ENCODE measurements at regions not wholly inside any gene's neighbourhood (a gene's known extent, or its start where the extent isn't known, plus 50 kb on each side); places are given as distances from the start of the nearest gene placed in this dataset.
"Not testable (repeated sequence)": the region's sequence is repeated elsewhere in the genome, so short reads cannot be mapped to it uniquely, and the experiment has no call there.

GRCh38 chr12:90546511-90546910 lies 408.5 kb downstream of the CCER1 start:
- H3K27me3 ChIP-seq (ENCODE audit: insufficient read depth, low read depth, severe bottlenecking): no peaks in the 10 kb centered on the region
- H3K27ac ChIP-seq: peak overlapping the region; percentile 58
- no peak for TF ChIP-seq CTCF (IDR thresholded peaks at IDR 0.05; ENCODE audit: low read depth, low read length)
- no peaks in the 10 kb centered on the region for H3K36me3 ChIP-seq
- DNase-seq: peak; percentile 33
- no peak overlapping the region for H3K4me3 ChIP-seq (ENCODE audit: low read depth, low read length)
- H3K9me3 ChIP-seq (ENCODE audit: severe bottlenecking): no peaks in the 10 kb centered on the region

DNA sequence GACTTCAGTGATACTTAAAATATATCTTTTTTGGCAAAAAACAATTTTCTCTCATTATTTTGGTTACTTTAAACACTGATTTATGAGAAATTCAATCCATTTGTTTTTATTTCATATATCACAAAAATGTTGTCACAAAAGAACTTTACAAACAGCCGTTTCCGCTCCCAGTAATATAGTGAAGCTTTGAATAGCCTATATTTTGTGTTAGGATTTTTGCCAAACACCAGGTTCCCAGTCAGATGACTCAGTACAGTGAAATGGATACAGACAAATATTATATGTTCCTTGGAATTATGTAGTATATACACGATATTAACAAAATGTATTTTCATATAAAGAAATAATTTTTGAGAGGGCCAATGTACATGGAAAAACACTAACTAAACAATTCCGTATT lies 411.1 kb downstream of the CCER1 start:
- no peak for DNase-seq
- no peak overlapping the region for H3K27ac ChIP-seq
- TF ChIP-seq CTCF (IDR thresholded peaks at IDR 0.05; ENCODE audit: low read depth, low read length): no peak
- no peak overlapping the region for H3K4me3 ChIP-seq (ENCODE audit: low read depth, low read length)
- H3K9me3 ChIP-seq (ENCODE audit: severe bottlenecking): no peaks in the 10 kb centered on the region
- no peaks in the 10 kb centered on the region for H3K27me3 ChIP-seq (ENCODE audit: insufficient read depth, low read depth, severe bottlenecking)
- H3K36me3 ChIP-seq: no peaks in the 10 kb centered on the region

GRCh38 chr12:90543374-90543773 lies 411.6 kb downstream of the CCER1 start:
- no peak overlapping the region for H3K4me3 ChIP-seq (ENCODE audit: low read depth, low read length)
- no peaks in the 10 kb centered on the region for H3K9me3 ChIP-seq (ENCODE audit: severe bottlenecking)
- TF ChIP-seq CTCF (IDR thresholded peaks at IDR 0.05; ENCODE audit: low read depth, low read length): no peak
- no peaks in the 10 kb centered on the region for H3K27me3 ChIP-seq (ENCODE audit: insufficient read depth, low read depth, severe bottlenecking)
- no peaks in the 10 kb centered on the region for H3K36me3 ChIP-seq
- no peak for DNase-seq
- H3K27ac ChIP-seq: no peak overlapping the region

- H3K9me3 ChIP-seq (ENCODE audit: severe bottlenecking); H3K4me3 ChIP-seq (ENCODE audit: low read depth, low read length); H3K36me3 ChIP-seq; H3K27ac ChIP-seq; H3K27me3 ChIP-seq (ENCODE audit: insufficient read depth, low read depth, severe bottlenecking); DNase-seq: not testable (repeated sequence)
These were observed 412.1 kb downstream of the CCER1 start for GRCh38 chr12:90542852-90543251.

DNA sequence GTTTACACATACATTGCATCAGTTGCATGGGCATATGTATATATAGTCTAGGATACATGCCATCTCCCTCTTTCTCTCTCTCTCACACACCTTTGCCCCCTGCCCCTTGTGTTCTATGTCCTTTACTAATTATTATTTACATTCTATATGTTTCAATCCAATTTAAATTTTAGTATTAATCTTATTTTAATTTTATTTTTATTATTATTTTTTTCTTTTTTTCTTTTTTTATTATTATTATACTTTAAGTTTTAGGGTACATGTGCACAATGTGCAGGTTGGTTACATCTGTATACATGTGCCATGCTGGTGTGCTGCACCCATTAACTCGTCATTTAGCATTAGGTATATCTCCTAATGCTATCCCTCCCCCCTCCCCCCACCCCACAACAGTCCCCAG lies 421.1 kb downstream of the CCER1 start:
- H3K36me3 ChIP-seq; H3K4me3 ChIP-seq (ENCODE audit: low read depth, low read length); DNase-seq; H3K9me3 ChIP-seq (ENCODE audit: severe bottlenecking); H3K27me3 ChIP-seq (ENCODE audit: insufficient read depth, low read depth, severe bottlenecking); H3K27ac ChIP-seq: not testable (repeated sequence)

DNA sequence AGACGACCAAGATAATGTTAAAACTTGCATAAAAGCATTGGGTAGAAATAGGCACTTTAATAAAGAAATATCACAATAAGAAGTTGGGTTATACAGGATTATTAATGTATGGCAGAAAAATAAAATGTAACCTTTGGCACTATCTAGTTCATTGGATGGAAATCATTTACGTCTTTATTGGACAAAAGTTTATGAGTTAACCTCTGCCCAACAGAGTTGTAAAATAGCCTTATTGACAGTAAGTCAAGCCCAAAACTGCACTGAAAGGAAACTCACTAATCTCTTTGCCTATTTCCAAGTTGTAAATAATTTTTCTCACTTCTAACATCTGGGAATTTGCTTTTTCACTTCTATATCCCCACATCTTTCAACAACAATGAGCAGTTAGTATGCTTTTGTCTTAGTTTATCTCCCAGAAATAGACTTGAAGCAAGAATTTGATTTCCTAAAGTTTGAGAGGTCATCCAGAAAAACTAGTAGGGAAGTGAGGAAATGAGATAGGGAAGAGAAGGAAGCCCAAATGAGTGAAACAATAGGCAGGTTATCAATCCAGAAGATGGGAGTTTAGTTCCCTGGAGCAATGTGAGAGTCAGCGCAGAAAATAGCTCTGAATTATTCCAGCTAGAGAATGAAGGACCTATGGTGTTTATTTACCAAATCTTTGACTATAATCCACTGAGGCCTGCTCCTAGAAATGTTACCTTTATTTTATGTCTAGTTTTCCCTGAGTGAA lies 434.8 kb downstream of the CCER1 start:
- no peak for TF ChIP-seq CTCF (IDR thresholded peaks at IDR 0.05; ENCODE audit: low read depth, low read length)
- no peak for DNase-seq
- Histone ChIP-seq H3K27ac (no peak overlapping the region), H3K9me3 (ENCODE audit: severe bottlenecking) (no peaks in the 10 kb centered on the region), H3K27me3 (ENCODE audit: insufficient read depth, low read depth, severe bottlenecking) (no peaks in the 10 kb centered on the region), H3K4me3 (ENCODE audit: low read depth, low read length) (no peak overlapping the region), H3K36me3 (no peaks in the 10 kb centered on the region)

DNA sequence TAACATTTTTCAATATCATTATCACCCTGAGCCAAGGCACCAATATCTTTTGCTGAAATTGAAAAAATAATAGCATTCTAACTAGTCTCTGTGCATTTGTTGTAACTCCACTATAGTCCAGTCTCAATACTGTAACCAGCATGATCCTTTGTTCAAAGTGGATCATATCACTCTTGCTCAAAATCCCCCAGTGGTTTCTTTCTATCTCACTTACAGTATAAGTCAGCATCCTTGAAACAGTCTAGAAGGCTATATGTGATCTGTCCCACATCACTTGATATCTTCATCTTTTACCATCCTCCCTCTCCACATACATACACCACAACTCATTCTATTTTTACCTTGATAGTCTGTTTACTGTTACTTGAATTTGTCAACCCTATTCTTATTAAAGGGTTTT lies 435.7 kb downstream of the CCER1 start:
- H3K9me3 ChIP-seq (ENCODE audit: severe bottlenecking): no peaks in the 10 kb centered on the region
- no peak for TF ChIP-seq CTCF (IDR thresholded peaks at IDR 0.05; ENCODE audit: low read depth, low read length)
- H3K4me3 ChIP-seq (ENCODE audit: low read depth, low read length): no peak overlapping the region
- H3K27me3 ChIP-seq (ENCODE audit: insufficient read depth, low read depth, severe bottlenecking): no peaks in the 10 kb centered on the region
- no peak for DNase-seq
- no peak overlapping the region for H3K27ac ChIP-seq
- H3K36me3 ChIP-seq: no peaks in the 10 kb centered on the region
